ENCODE measurements at regions not wholly inside any gene's neighbourhood (a gene's known extent, or its start where the extent isn't known, plus 50 kb on each side); places are given as distances from the start of the nearest gene placed in this dataset.

- no peak overlapping the region for H3K4me2 ChIP-seq (ENCODE audit: low read length)
- peaks cover 12% of the 10 kb centered on the region for H3K27me3 ChIP-seq (ENCODE audit: control insufficient read depth, low read length)
- no peak overlapping the region for H3K4me3 ChIP-seq (ENCODE audit: low read length)
- H4K20me1 ChIP-seq (ENCODE audit: control insufficient read depth, insufficient read depth, low read depth, low read length): no peaks in the 10 kb centered on the region
- no peaks in the 10 kb centered on the region for H3K9me2 ChIP-seq (replicated peaks; ENCODE audit: control insufficient read depth, low read length)
- no peaks in the 10 kb centered on the region for H3K79me2 ChIP-seq (ENCODE audit: control insufficient read depth, low read length)
- H3K27ac ChIP-seq (ENCODE audit: low read depth, low read length): no peak overlapping the region
- H3K9me3 ChIP-seq (ENCODE audit: control insufficient read depth, insufficient read depth, low read length): no peaks in the 10 kb centered on the region
- no peaks in the 10 kb centered on the region for H3F3A ChIP-seq (ENCODE audit: control insufficient read depth, insufficient read depth)
- TF ChIP-seq CTCF (IDR thresholded peaks at IDR 0.05; ENCODE audit: low read depth, low read length, poor library complexity, severe bottlenecking) (peak; percentile 42), EZH2phosphoT487 (IDR thresholded peaks at IDR 0.05; ENCODE audit: borderline replicate concordance, low read length) (no peak)
- H3K4me1 ChIP-seq (ENCODE audit: control insufficient read depth, low read length): peaks cover 36% of the 10 kb centered on the region
- H3K36me3 ChIP-seq (ENCODE audit: control insufficient read depth, low read length): no peaks in the 10 kb centered on the region
Measured at GRCh38 chr9:91036826-91037510, 235.3 kb downstream of the SYK start.

- Histone ChIP-seq H3K4me3 (ENCODE audit: low read length) (no peak overlapping the region), H3K27ac (ENCODE audit: low read depth, low read length) (no peak overlapping the region), H3K4me1 (ENCODE audit: control insufficient read depth, low read length) (peaks cover 36% of the 10 kb centered on the region)
Measured at GRCh38 chr9:91037511-91038482, 236.2 kb downstream of the SYK start.

GRCh38 chr9:91038483-91039124, 237.0 kb downstream of the SYK start:
- H3K4me1 ChIP-seq (ENCODE audit: control insufficient read depth, low read length): peaks cover 36% of the 10 kb centered on the region
- no peaks in the 10 kb centered on the region for H3K9me3 ChIP-seq (ENCODE audit: control insufficient read depth, insufficient read depth, low read length)
- peaks cover 13% of the 10 kb centered on the region for H3K27me3 ChIP-seq (ENCODE audit: control insufficient read depth, low read length)
- no peak overlapping the region for H3K4me3 ChIP-seq (ENCODE audit: low read length)
- no peaks in the 10 kb centered on the region for H3K36me3 ChIP-seq (ENCODE audit: control insufficient read depth, low read length)
- H3K79me2 ChIP-seq (ENCODE audit: control insufficient read depth, low read length): no peaks in the 10 kb centered on the region
- no peaks in the 10 kb centered on the region for H3F3A ChIP-seq (ENCODE audit: control insufficient read depth, insufficient read depth)
- H3K27ac ChIP-seq (ENCODE audit: low read depth, low read length): no peak overlapping the region
- no peak overlapping the region for H3K4me2 ChIP-seq (ENCODE audit: low read length)
- no peaks in the 10 kb centered on the region for H3K9me2 ChIP-seq (replicated peaks; ENCODE audit: control insufficient read depth, low read length)
- H4K20me1 ChIP-seq (ENCODE audit: control insufficient read depth, insufficient read depth, low read depth, low read length): no peaks in the 10 kb centered on the region
- TF ChIP-seq CTCF (IDR thresholded peaks at IDR 0.05; ENCODE audit: low read depth, low read length, poor library complexity, severe bottlenecking): no peak

More at GRCh38 chr9:91037511-91038482, 236.2 kb downstream of the SYK start:
- H3F3A ChIP-seq (ENCODE audit: control insufficient read depth, insufficient read depth): no peaks in the 10 kb centered on the region
- no peaks in the 10 kb centered on the region for H3K36me3 ChIP-seq (ENCODE audit: control insufficient read depth, low read length)
- H3K79me2 ChIP-seq (ENCODE audit: control insufficient read depth, low read length): no peaks in the 10 kb centered on the region
- no peaks in the 10 kb centered on the region for H4K20me1 ChIP-seq (ENCODE audit: control insufficient read depth, insufficient read depth, low read depth, low read length)
- no peak overlapping the region for H3K4me2 ChIP-seq (ENCODE audit: low read length)
- peaks cover 13% of the 10 kb centered on the region for H3K27me3 ChIP-seq (ENCODE audit: control insufficient read depth, low read length)
- TF ChIP-seq EZH2phosphoT487 (IDR thresholded peaks at IDR 0.05; ENCODE audit: borderline replicate concordance, low read length): no peak
- TF ChIP-seq CTCF (IDR thresholded peaks at IDR 0.05; ENCODE audit: low read depth, low read length, poor library complexity, severe bottlenecking): no peak
- no peaks in the 10 kb centered on the region for H3K9me3 ChIP-seq (ENCODE audit: control insufficient read depth, insufficient read depth, low read length)
- H3K9me2 ChIP-seq (replicated peaks; ENCODE audit: control insufficient read depth, low read length): no peaks in the 10 kb centered on the region

Data from DOHH2 (cell line).